Left lung (tissue), 4 donors: ENCODE measurements at regions not wholly inside any gene's neighbourhood (a gene's known extent, or its start where the extent isn't known, plus 50 kb on each side); places are given as distances from the start of the nearest gene placed in this dataset.

Experiments used
- ATAC-seq: fragments of 200-7000 bp; cut with Tn5 transposase; one replicate; pipeline ENCODE4 v1.9.1; 2020; ENCODE audit warnings: moderate library complexity
- DNase-seq, 4 donors: peaks; one replicate each; pipeline ENCODE4 v3.0.0-alpha.2; 2013 to 2020
- H3K27ac ChIP-seq, 2 donors: fragments of 200-600 bp; sonication (generic) in 1 of 2; one replicate each; pipeline versions ENCODE4 v1.5.0 to v1.8.0; 2020 to 2021
- H3K27me3 ChIP-seq, 2 donors: fragments of 200-600 bp; sonication (generic) in 1 of 2; one replicate each; pipeline versions ENCODE4 v1.5.0 to v1.8.0; 2020 to 2021
- H3K36me3 ChIP-seq, 2 donors: fragments of 200-600 bp; sonication (generic) in 1 of 2; one replicate each; pipeline versions ENCODE4 v1.5.0 to v1.8.0; 2020 to 2021
- H3K4me1 ChIP-seq, 2 donors: fragments of 200-600 bp; one replicate each; pipeline ENCODE4 v1.8.0; 2021
- H3K4me3 ChIP-seq, 2 donors: fragments of 200-600 bp; sonication (generic) in 1 of 2; one replicate each; pipeline versions ENCODE4 v1.5.0 to v1.8.0; 2020 to 2021; ENCODE audit warnings: mild to moderate bottlenecking in 1 of 2
- H3K9me3 ChIP-seq, 2 donors: fragments of 200-600 bp; sonication (generic) in 1 of 2; one replicate each; pipeline versions ENCODE4 v1.5.0 to v1.8.0; 2020 to 2021
- CTCF ChIP-seq, 2 donors: fragments of 200-600 bp; sonication (generic) in 1 of 2; IDR thresholded peaks; one replicate each; pipeline versions ENCODE4 v1.5.0 to v1.8.0; 2021; ENCODE audit warnings: antibody characterized with exemption in 2 of 2
- intact Hi-C, 2 donors: fragments of 100-400 bp; cut with DNase I; formaldehyde crosslinking; loops; one replicate each; pipeline versions ENCODE4 v1.11.2 to v1.14.2; 2022
- donor health status: DM: no; HTN: yes; CAD: no.
- donor health status: DM: no; HTN: no; CAD: no.

GRCh38 chr4:111681270-111681669 is 464.0 kb upstream of the FAM241A start:
- no peak for ATAC-seq
- intact Hi-C loops: no loop called here
- H3K27me3 ChIP-seq: no peaks in the 10 kb centered on the region

DNA sequence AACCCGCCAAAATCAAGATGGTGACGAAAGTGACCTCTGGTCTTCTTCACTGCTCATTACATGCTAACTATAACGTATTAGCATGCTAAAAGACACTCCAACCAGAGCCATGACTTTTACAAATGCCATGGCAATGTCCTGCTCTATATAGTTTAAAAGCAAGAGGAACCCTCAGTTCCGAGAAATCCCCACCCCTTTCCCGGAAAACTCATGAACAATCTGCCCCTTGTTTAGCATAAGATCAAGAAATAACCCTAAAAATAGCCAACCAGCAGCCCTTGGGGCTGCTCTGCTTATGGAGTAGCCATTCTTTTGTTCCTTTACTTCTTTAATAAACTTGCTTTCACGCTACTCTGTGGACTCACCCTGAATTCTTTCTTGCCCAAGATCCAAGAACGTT is 463.5 kb upstream of the FAM241A start:
- Histone ChIP-seq H3K4me3 (no peak overlapping the region), H3K27me3 (no peaks in the 10 kb centered on the region), H3K36me3 (no peaks in the 10 kb centered on the region), H3K9me3 (no peaks in the 10 kb centered on the region), H3K4me1 (no peaks in the 10 kb centered on the region), H3K27ac (no peak overlapping the region)
- ATAC-seq: no peak
- TF ChIP-seq CTCF (IDR thresholded peaks at IDR 0.05): no peak
- DNase-seq: no peak
- intact Hi-C loops: no loop called here

More at GRCh38 chr4:111681270-111681669, 464.0 kb upstream of the FAM241A start:
- H3K27ac ChIP-seq: no peak overlapping the region
- no peaks in the 10 kb centered on the region for H3K4me1 ChIP-seq
- no peaks in the 10 kb centered on the region for H3K36me3 ChIP-seq
- DNase-seq: no peak
- TF ChIP-seq CTCF (IDR thresholded peaks at IDR 0.05): no peak
- no peak overlapping the region for H3K4me3 ChIP-seq
- H3K9me3 ChIP-seq: no peaks in the 10 kb centered on the region

GRCh38 chr4:111685205-111685604 is 460.0 kb upstream of the FAM241A start:
- Histone ChIP-seq H3K9me3 (no peaks in the 10 kb centered on the region), H3K27me3 (no peaks in the 10 kb centered on the region), H3K4me1 (no peaks in the 10 kb centered on the region), H3K36me3 (no peaks in the 10 kb centered on the region), H3K4me3 (no peak overlapping the region), H3K27ac (no peak overlapping the region)
- no peak for TF ChIP-seq CTCF (IDR thresholded peaks at IDR 0.05)
- intact Hi-C loops: no loop called here
- DNase-seq (no peak), ATAC-seq (no peak)

GRCh38 chr4:111689214-111689613 is 456.0 kb upstream of the FAM241A start:
- intact Hi-C loops: no loop called here
- TF ChIP-seq CTCF (IDR thresholded peaks at IDR 0.05): no peak
- no peaks in the 10 kb centered on the region for H3K27me3 ChIP-seq
- no peak overlapping the region for H3K27ac ChIP-seq
- DNase-seq (peak in 2 of 4 donors; percentile 51 to 70), ATAC-seq (peak; percentile 95)
- no peak overlapping the region for H3K4me3 ChIP-seq
- no peaks in the 10 kb centered on the region for H3K9me3 ChIP-seq
- H3K36me3 ChIP-seq: no peaks in the 10 kb centered on the region
- no peaks in the 10 kb centered on the region for H3K4me1 ChIP-seq

DNA sequence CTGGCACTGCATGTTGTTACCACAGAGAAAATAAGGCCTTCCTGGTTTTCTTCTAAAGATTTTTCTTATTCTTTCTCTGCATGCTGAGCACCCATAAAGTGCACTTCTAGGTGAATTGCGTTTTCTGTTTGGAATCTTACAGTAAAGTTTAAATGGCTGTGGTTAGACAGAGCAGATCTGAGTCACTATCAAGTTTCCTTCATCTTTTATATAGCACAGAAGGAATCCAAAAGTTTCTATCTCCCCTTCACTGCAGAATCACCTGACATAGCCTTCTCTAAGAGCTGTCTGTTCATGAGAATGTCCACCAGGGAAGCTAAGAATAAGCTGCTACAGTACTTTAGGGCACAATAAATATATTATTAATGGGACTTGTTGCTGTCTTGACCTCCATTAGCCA is 455.5 kb upstream of the FAM241A start:
- ATAC-seq (peak; percentile 89), DNase-seq (no peak)
- Histone ChIP-seq H3K9me3 (no peaks in the 10 kb centered on the region), H3K36me3 (no peaks in the 10 kb centered on the region), H3K27me3 (no peaks in the 10 kb centered on the region), H3K4me1 (no peaks in the 10 kb centered on the region), H3K27ac (no peak overlapping the region), H3K4me3 (no peak overlapping the region)
- intact Hi-C loops: no loop called here
- TF ChIP-seq CTCF (IDR thresholded peaks at IDR 0.05): no peak
